H9 (cell line): ENCODE measurements at regions not wholly inside any gene's neighbourhood (a gene's known extent, or its start where the extent isn't known, plus 50 kb on each side); places are given as distances from the start of the nearest gene placed in this dataset.

ENCODE experiments used
- DNase-seq: peaks from one replicate; pipeline ENCODE4 v3.0.0-alpha.2; 2017
- H2AFZ ChIP-seq: one replicate; pipeline ENCODE4 v1.6.1; 2013; ENCODE audit warnings: mild to moderate bottlenecking, low read length, control low read depth, moderate library complexity
- H2AK5ac ChIP-seq: 2 replicates; pipeline ENCODE4 v1.6.1; 2013; ENCODE audit warnings: low read length, control low read depth, mixed read lengths; ENCODE audit not compliant: insufficient read length
- H2BK120ac ChIP-seq: one replicate; pipeline ENCODE4 v1.6.1; 2013; ENCODE audit warnings: low read depth, mild to moderate bottlenecking, low read length, control low read depth, inconsistent platforms; ENCODE audit not compliant: poor library complexity, severe bottlenecking
- H2BK12ac ChIP-seq: 2 replicates; pipeline ENCODE4 v1.6.1; 2013; ENCODE audit warnings: low read length, control low read depth, mixed read lengths, low read depth; ENCODE audit not compliant: insufficient read length
- H2BK15ac ChIP-seq: 2 replicates; pipeline ENCODE4 v1.6.1; 2013; ENCODE audit warnings: low read depth, low read length, control low read depth
- H2BK20ac ChIP-seq: one replicate; pipeline ENCODE4 v1.6.1; 2013; ENCODE audit warnings: low read depth, mild to moderate bottlenecking, low read length, control low read depth, inconsistent platforms; ENCODE audit not compliant: poor library complexity, severe bottlenecking
- H2BK5ac ChIP-seq: 2 replicates; pipeline ENCODE4 v1.6.1; 2013; ENCODE audit warnings: low read length, control low read depth, mixed read lengths; ENCODE audit not compliant: insufficient read length
- H3K14ac ChIP-seq: 2 replicates; pipeline ENCODE4 v1.6.1; 2013; ENCODE audit warnings: low read length, control low read depth; ENCODE audit not compliant: insufficient read depth
- H3K18ac ChIP-seq: 2 replicates; pipeline ENCODE4 v1.6.1; 2013; ENCODE audit warnings: low read depth, mild to moderate bottlenecking, mixed read lengths, low read length, control low read depth; ENCODE audit not compliant: insufficient read length
- H3K23ac ChIP-seq: 2 replicates; pipeline ENCODE4 v1.6.1; 2013; ENCODE audit warnings: low read length, control low read depth, mixed read lengths, low read depth; ENCODE audit not compliant: insufficient read length
- H3K23me2 ChIP-seq: 2 replicates; pipeline ENCODE4 v1.6.1; 2013; ENCODE audit warnings: low read depth, mild to moderate bottlenecking, mixed read lengths, low read length, control low read depth; ENCODE audit not compliant: insufficient read length, poor library complexity, severe bottlenecking
- H3K27ac ChIP-seq: 2 replicates; pipeline ENCODE4 v1.5.1; 2013; ENCODE audit warnings: low read length, control low read depth, mixed read lengths, low read depth; ENCODE audit not compliant: insufficient read length
- H3K27me3 ChIP-seq: 2 replicates; pipeline ENCODE4 v1.6.1; 2013; ENCODE audit warnings: low read length, control low read depth, inconsistent platforms; ENCODE audit not compliant: insufficient read depth
- H3K4ac ChIP-seq: 2 replicates; pipeline ENCODE4 v1.6.1; 2013; ENCODE audit warnings: low read depth, mild to moderate bottlenecking, control low read depth, inconsistent platforms, low read length, moderate library complexity
- H3K4me1 ChIP-seq: 2 replicates; pipeline ENCODE4 v1.6.1; 2013; ENCODE audit warnings: low read length, control low read depth, inconsistent platforms; ENCODE audit not compliant: insufficient read depth
- H3K4me2 ChIP-seq: 2 replicates; pipeline ENCODE4 v1.6.1; 2013; ENCODE audit warnings: low read length, control low read depth, mixed read lengths; ENCODE audit not compliant: insufficient read length, insufficient read depth
- H3K56ac ChIP-seq: 2 replicates; pipeline ENCODE4 v1.6.1; 2013; ENCODE audit warnings: low read depth, mild to moderate bottlenecking, mixed read lengths, low read length, control low read depth; ENCODE audit not compliant: insufficient read length
- H3K79me1 ChIP-seq: 2 replicates; pipeline ENCODE4 v1.6.1; 2013; ENCODE audit warnings: low read depth, mild to moderate bottlenecking, moderate library complexity, low read length, control low read depth, inconsistent platforms; ENCODE audit not compliant: insufficient read depth, poor library complexity, severe bottlenecking
- H3K79me2 ChIP-seq: 2 replicates; pipeline ENCODE4 v1.6.1; 2013; ENCODE audit warnings: low read length, control low read depth, inconsistent platforms; ENCODE audit not compliant: insufficient read depth
- H3K9ac ChIP-seq: 2 replicates; pipeline ENCODE4 v1.6.1; 2013; ENCODE audit warnings: low read length, control low read depth, mixed read lengths; ENCODE audit not compliant: insufficient read length; ENCODE audit errors: extremely low read depth
- H3K9me3 ChIP-seq: one replicate; pipeline ENCODE4 v1.6.1; 2013; ENCODE audit warnings: low read depth, low read length, inconsistent platforms; ENCODE audit not compliant: control insufficient read depth
- H3T11ph ChIP-seq: one replicate; pipeline ENCODE4 v1.6.1; 2013; ENCODE audit warnings: mild to moderate bottlenecking, low read length, control low read depth, inconsistent platforms
- H4K20me1 ChIP-seq: one replicate; pipeline ENCODE4 v1.6.1; 2013; ENCODE audit not compliant: control insufficient read depth, insufficient read length, insufficient read depth
- H4K5ac ChIP-seq: 2 replicates; pipeline ENCODE4 v1.6.1; 2013; ENCODE audit warnings: low read depth, mild to moderate bottlenecking, mixed read lengths, low read length, control low read depth; ENCODE audit not compliant: insufficient read length
- H4K8ac ChIP-seq: replicated peaks from 2 replicates; pipeline ENCODE4 v1.6.1; 2013; ENCODE audit warnings: low read length, control low read depth, mixed read lengths, low read depth; ENCODE audit not compliant: insufficient read length
- H4K91ac ChIP-seq: 2 replicates; pipeline ENCODE4 v1.6.1; 2013; ENCODE audit warnings: low read depth, mild to moderate bottlenecking, moderate library complexity, mixed read lengths, low read length, control low read depth; ENCODE audit not compliant: insufficient read length
- H3K27ac Mint-ChIP-seq, 3 experiments: 2 replicates in 2 of 3; 3 replicates in 1 of 3; pipeline ENCODE4 v1.8.0; 2020 to 2021; ENCODE audit warnings: mixed read lengths in 3 of 3, mild to moderate bottlenecking in 1 of 3, moderate library complexity in 1 of 3
- H3K27me3 Mint-ChIP-seq: 2 replicates; pipeline ENCODE4 v1.8.0; 2021; ENCODE audit warnings: low read depth, mild to moderate bottlenecking, moderate library complexity, mixed read lengths
- H3K36me3 Mint-ChIP-seq, 3 experiments: 2 replicates in 2 of 3; 3 replicates in 1 of 3; pipeline ENCODE4 v1.8.0; 2020 to 2021; ENCODE audit warnings: low read depth in 3 of 3, mixed read lengths in 3 of 3; ENCODE audit not compliant: insufficient read depth in 1 of 3
- H3K4me1 Mint-ChIP-seq, 2 experiments: 2 replicates each; pipeline ENCODE4 v1.8.0; 2020; ENCODE audit warnings: mixed read lengths in 2 of 2
- H3K4me3 Mint-ChIP-seq, 2 experiments: 2 replicates in 1 of 2; 3 replicates in 1 of 2; pipeline ENCODE4 v1.8.0; 2020 to 2021; ENCODE audit warnings: mild to moderate bottlenecking in 2 of 2, mixed read lengths in 2 of 2, moderate library complexity in 1 of 2
- H3K9me3 Mint-ChIP-seq, 2 experiments: 2 replicates in 1 of 2; 3 replicates in 1 of 2; pipeline ENCODE4 v1.8.0; 2020; ENCODE audit warnings: mild to moderate bottlenecking in 2 of 2, mixed read lengths in 2 of 2, moderate library complexity in 1 of 2
- CTCF ChIP-seq: fragments of 200-600 bp; sonication (generic); conservative IDR thresholded peaks from 3 replicates; pipeline ENCODE4 v1.8.0; 2021; ENCODE audit warnings: antibody characterized with exemption, mild to moderate bottlenecking
- WGBS: extraction: QIAGEN DNeasy Blood & Tissue Kit; methylation state at CpG from one replicate; pipeline ENCODE4 v1.1.7; 2013; ENCODE audit warnings: missing lambda C conversion rate, low lambda C conversion rate, mixed read lengths; ENCODE audit not compliant: insufficient read length; ENCODE audit errors: extremely low coverage; 5-methylcytosine and 5-hydroxymethylcytosine counted together

GRCh38 chr10:3323865-3324498 lies 151.4 kb upstream of the PITRM1 start:
- Histone ChIP-seq H2BK120ac (no peak overlapping the region), H2BK20ac (no peak overlapping the region), H3K27me3 (no peaks in the 10 kb centered on the region), H2BK15ac (no peak overlapping the region), H3K18ac (no peak overlapping the region), H3K79me1 (no peaks in the 10 kb centered on the region), H3K9ac (no peak overlapping the region), H3K23me2 (no peaks in the 10 kb centered on the region), H3K4ac (no peak overlapping the region), H3K14ac (no peak overlapping the region), H3K79me2 (no peaks in the 10 kb centered on the region), H4K20me1 (no peaks in the 10 kb centered on the region), H2BK12ac (no peak overlapping the region), H3K27ac (no peak overlapping the region), H3K4me1 (no peaks in the 10 kb centered on the region), H2AFZ (no peak overlapping the region), H3K9me3 (no peaks in the 10 kb centered on the region), H2BK5ac (no peak overlapping the region), H3K56ac (no peak overlapping the region), H4K5ac (no peak overlapping the region), H3K4me2 (no peak overlapping the region), H4K8ac (no peak overlapping the region), H4K91ac (no peak overlapping the region), H2AK5ac (no peak overlapping the region), H3T11ph (no peak overlapping the region), H3K23ac (no peak overlapping the region)
- H3K27ac Mint-ChIP-seq, result peak overlapping the region in 1 of 3 experiments; percentile 84; a peak in 2 of 7 replicates
- no peak for TF ChIP-seq CTCF
- WGBS, result no CpG with 5 or more reads among the region's 11 CpGs
- no peak for DNase-seq
- H3K9me3 Mint-ChIP-seq, result peaks cover 13 to 15% of the 10 kb centered on the region in 2 experiments
- peaks cover 8 to 14% (median 11%) of the 10 kb centered on the region in 3 experiments for H3K36me3 Mint-ChIP-seq
- H3K4me1 Mint-ChIP-seq, result no peaks in the 10 kb centered on the region
- no peaks in the 10 kb centered on the region for H3K27me3 Mint-ChIP-seq
- no peak overlapping the region for H3K4me3 Mint-ChIP-seq
